ENCODE measurements at regions not wholly inside any gene's neighbourhood (a gene's known extent, or its start where the extent isn't known, plus 50 kb on each side); places are given as distances from the start of the nearest gene placed in this dataset.

GRCh38 chr9:108234811-108235210 is 621.0 kb downstream of the ACTL7B start:
- H3K27ac ChIP-seq (ENCODE audit: insufficient read depth, low read depth, low read length, poor library complexity, severe bottlenecking) = no peak overlapping the region
- WGBS, 2 experiments = 94 to 96% methylated on average over 5 of the region's 5 CpGs
- H3K9me3 ChIP-seq (ENCODE audit: control insufficient read depth, low read length) = no peaks in the 10 kb centered on the region

GRCh38 chr9:108225149-108225800 is 630.5 kb downstream of the ACTL7B start:
- no peak overlapping the region for H3K27ac ChIP-seq (ENCODE audit: insufficient read depth, low read depth, low read length, poor library complexity, severe bottlenecking)
- no peak overlapping the region for H3K4me3 ChIP-seq (ENCODE audit: insufficient read depth, low read depth, low read length)
- H3K36me3 ChIP-seq (ENCODE audit: control insufficient read depth, insufficient read depth, low read length) = no peaks in the 10 kb centered on the region
- no peaks in the 10 kb centered on the region for H3K27me3 ChIP-seq (ENCODE audit: control insufficient read depth, insufficient read depth, low read length, poor library complexity, severe bottlenecking)
- H3K4me1 ChIP-seq (ENCODE audit: control insufficient read depth, insufficient read depth, low read length) = no peaks in the 10 kb centered on the region
- no peaks in the 10 kb centered on the region for H3K9me3 ChIP-seq (ENCODE audit: control insufficient read depth, low read length)
- WGBS, 2 experiments = 95% methylated on average over 5 of the region's 5 CpGs

More at GRCh38 chr9:108234811-108235210, 621.0 kb downstream of the ACTL7B start:
- Histone ChIP-seq H3K4me1 (ENCODE audit: control insufficient read depth, insufficient read depth, low read length) (no peaks in the 10 kb centered on the region), H3K36me3 (ENCODE audit: control insufficient read depth, insufficient read depth, low read length) (no peaks in the 10 kb centered on the region), H3K4me3 (ENCODE audit: insufficient read depth, low read depth, low read length) (no peak overlapping the region), H3K27me3 (ENCODE audit: control insufficient read depth, insufficient read depth, low read length, poor library complexity, severe bottlenecking) (no peaks in the 10 kb centered on the region)

- Histone ChIP-seq H3K9me3 (ENCODE audit: control insufficient read depth, low read length) (no peaks in the 10 kb centered on the region), H3K4me1 (ENCODE audit: control insufficient read depth, insufficient read depth, low read length) (no peaks in the 10 kb centered on the region), H3K36me3 (ENCODE audit: control insufficient read depth, insufficient read depth, low read length) (no peaks in the 10 kb centered on the region), H3K4me3 (ENCODE audit: insufficient read depth, low read depth, low read length) (no peak overlapping the region), H3K27me3 (ENCODE audit: control insufficient read depth, insufficient read depth, low read length, poor library complexity, severe bottlenecking) (no peaks in the 10 kb centered on the region), H3K27ac (ENCODE audit: insufficient read depth, low read depth, low read length, poor library complexity, severe bottlenecking) (no peak overlapping the region)
- WGBS, 2 experiments = 94 to 96% methylated on average over 3 of the region's 3 CpGs
Measured at GRCh38 chr9:108224716-108225115, 631.1 kb downstream of the ACTL7B start.

- 91 to 96% methylated on average over 4 of the region's 4 CpGs for WGBS, 2 experiments
- Histone ChIP-seq H3K36me3 (ENCODE audit: control insufficient read depth, insufficient read depth, low read length) (no peaks in the 10 kb centered on the region), H3K4me3 (ENCODE audit: insufficient read depth, low read depth, low read length) (no peak overlapping the region), H3K27ac (ENCODE audit: insufficient read depth, low read depth, low read length, poor library complexity, severe bottlenecking) (no peak overlapping the region), H3K9me3 (ENCODE audit: control insufficient read depth, low read length) (no peaks in the 10 kb centered on the region), H3K27me3 (ENCODE audit: control insufficient read depth, insufficient read depth, low read length, poor library complexity, severe bottlenecking) (no peaks in the 10 kb centered on the region), H3K4me1 (ENCODE audit: control insufficient read depth, insufficient read depth, low read length) (no peaks in the 10 kb centered on the region)
Measured at GRCh38 chr9:108219664-108220063, 636.1 kb downstream of the ACTL7B start.

- 85 to 89% methylated on average over 11 to 12 of the region's 12 CpGs for WGBS, 2 experiments
- no peaks in the 10 kb centered on the region for H3K36me3 ChIP-seq (ENCODE audit: control insufficient read depth, insufficient read depth, low read length)
- H3K27me3 ChIP-seq (ENCODE audit: control insufficient read depth, insufficient read depth, low read length, poor library complexity, severe bottlenecking) = no peaks in the 10 kb centered on the region
- no peaks in the 10 kb centered on the region for H3K4me1 ChIP-seq (ENCODE audit: control insufficient read depth, insufficient read depth, low read length)
- H3K27ac ChIP-seq (ENCODE audit: insufficient read depth, low read depth, low read length, poor library complexity, severe bottlenecking) = no peak overlapping the region
- no peaks in the 10 kb centered on the region for H3K9me3 ChIP-seq (ENCODE audit: control insufficient read depth, low read length)
- no peak overlapping the region for H3K4me3 ChIP-seq (ENCODE audit: insufficient read depth, low read depth, low read length)
Measured at GRCh38 chr9:108217431-108218349, 638.1 kb downstream of the ACTL7B start.

GRCh38 chr9:108213511-108213910 is 642.3 kb downstream of the ACTL7B start:
- Histone ChIP-seq H3K36me3 (ENCODE audit: control insufficient read depth, insufficient read depth, low read length) (no peaks in the 10 kb centered on the region), H3K27ac (ENCODE audit: insufficient read depth, low read depth, low read length, poor library complexity, severe bottlenecking) (no peak overlapping the region), H3K4me1 (ENCODE audit: control insufficient read depth, insufficient read depth, low read length) (no peaks in the 10 kb centered on the region), H3K27me3 (ENCODE audit: control insufficient read depth, insufficient read depth, low read length, poor library complexity, severe bottlenecking) (no peaks in the 10 kb centered on the region), H3K9me3 (ENCODE audit: control insufficient read depth, low read length) (no peaks in the 10 kb centered on the region), H3K4me3 (ENCODE audit: insufficient read depth, low read depth, low read length) (no peak overlapping the region)
- WGBS, 2 experiments = 92 to 100% methylated on average over 2 of the region's 2 CpGs

GRCh38 chr9:108212184-108212583 is 643.6 kb downstream of the ACTL7B start:
- Histone ChIP-seq H3K4me1 (ENCODE audit: control insufficient read depth, insufficient read depth, low read length) (no peaks in the 10 kb centered on the region), H3K4me3 (ENCODE audit: insufficient read depth, low read depth, low read length) (no peak overlapping the region), H3K36me3 (ENCODE audit: control insufficient read depth, insufficient read depth, low read length) (no peaks in the 10 kb centered on the region), H3K9me3 (ENCODE audit: control insufficient read depth, low read length) (no peaks in the 10 kb centered on the region), H3K27me3 (ENCODE audit: control insufficient read depth, insufficient read depth, low read length, poor library complexity, severe bottlenecking) (no peaks in the 10 kb centered on the region), H3K27ac (ENCODE audit: insufficient read depth, low read depth, low read length, poor library complexity, severe bottlenecking) (no peak overlapping the region)
- WGBS, 2 experiments = 93 to 94% methylated on average over 4 of the region's 4 CpGs

- Histone ChIP-seq H3K27ac (ENCODE audit: insufficient read depth, low read depth, low read length, poor library complexity, severe bottlenecking) (no peak overlapping the region), H3K4me3 (ENCODE audit: insufficient read depth, low read depth, low read length) (no peak overlapping the region), H3K36me3 (ENCODE audit: control insufficient read depth, insufficient read depth, low read length) (no peaks in the 10 kb centered on the region), H3K27me3 (ENCODE audit: control insufficient read depth, insufficient read depth, low read length, poor library complexity, severe bottlenecking) (no peaks in the 10 kb centered on the region), H3K4me1 (ENCODE audit: control insufficient read depth, insufficient read depth, low read length) (no peaks in the 10 kb centered on the region), H3K9me3 (ENCODE audit: control insufficient read depth, low read length) (no peaks in the 10 kb centered on the region)
- WGBS, 2 experiments = 92 to 100% methylated on average over 1 of the region's 1 CpG
Measured at GRCh38 chr9:108211411-108211955, 644.3 kb downstream of the ACTL7B start.

GRCh38 chr9:108209132-108209685 is 646.6 kb downstream of the ACTL7B start:
- H3K36me3 ChIP-seq (ENCODE audit: control insufficient read depth, insufficient read depth, low read length) = no peaks in the 10 kb centered on the region
- WGBS, 2 experiments = 96% methylated on average over 5 of the region's 5 CpGs
- no peak overlapping the region for H3K27ac ChIP-seq (ENCODE audit: insufficient read depth, low read depth, low read length, poor library complexity, severe bottlenecking)
- no peak overlapping the region for H3K4me3 ChIP-seq (ENCODE audit: insufficient read depth, low read depth, low read length)
- no peaks in the 10 kb centered on the region for H3K4me1 ChIP-seq (ENCODE audit: control insufficient read depth, insufficient read depth, low read length)
- no peaks in the 10 kb centered on the region for H3K9me3 ChIP-seq (ENCODE audit: control insufficient read depth, low read length)
- no peaks in the 10 kb centered on the region for H3K27me3 ChIP-seq (ENCODE audit: control insufficient read depth, insufficient read depth, low read length, poor library complexity, severe bottlenecking)
